ENCODE measurements at regions not wholly inside any gene's neighbourhood (a gene's known extent, or its start where the extent isn't known, plus 50 kb on each side); places are given as distances from the start of the nearest gene placed in this dataset.

DNA sequence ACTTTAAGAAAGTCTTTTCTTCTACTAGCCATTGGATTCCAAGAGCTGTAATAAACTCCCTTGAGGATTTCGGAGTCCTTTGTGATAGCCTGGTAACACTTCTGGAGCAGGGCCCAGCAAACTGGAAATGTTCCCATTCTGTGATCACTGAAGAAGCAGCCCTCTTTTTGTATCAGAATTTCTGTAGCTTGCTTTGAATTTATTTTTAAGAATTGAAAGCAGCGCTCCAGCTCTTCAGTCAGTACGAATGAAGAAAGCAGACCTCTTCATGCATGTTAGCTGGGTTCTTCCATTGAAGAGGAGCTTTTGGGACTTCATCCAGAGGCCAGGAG, 141.5 kb downstream of the AKAP11 start:
- no peak for TF ChIP-seq ARNT (IDR thresholded peaks at IDR 0.05)
- TF ChIP-seq FOXA1 (IDR thresholded peaks at IDR 0.05), result no peak

All from HEK293T (cell line).